ENCODE measurements at regions not wholly inside any gene's neighbourhood (a gene's known extent, or its start where the extent isn't known, plus 50 kb on each side); places are given as distances from the start of the nearest gene placed in this dataset.

DNA sequence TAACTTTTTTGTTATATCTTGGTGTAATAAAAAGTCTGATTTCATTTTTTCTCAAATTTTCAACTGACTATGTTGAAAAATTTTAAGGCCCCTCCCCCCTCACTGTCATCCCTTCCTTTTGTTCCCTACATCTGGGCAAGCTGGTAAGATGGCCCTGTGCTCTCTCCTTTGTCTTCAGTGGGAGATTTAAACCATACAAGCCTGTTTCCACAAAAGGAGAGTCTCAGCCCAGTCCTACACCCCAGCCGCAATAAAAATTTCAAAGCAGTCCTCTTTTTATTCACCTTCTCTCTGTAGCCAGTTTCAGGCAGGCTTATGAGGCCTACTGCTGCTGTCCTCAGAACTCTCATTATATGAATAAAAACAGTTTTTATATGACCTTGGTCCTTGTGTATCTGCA lies 630.5 kb downstream of the CBLN2 start:
- TF ChIP-seq, protein P1, sequence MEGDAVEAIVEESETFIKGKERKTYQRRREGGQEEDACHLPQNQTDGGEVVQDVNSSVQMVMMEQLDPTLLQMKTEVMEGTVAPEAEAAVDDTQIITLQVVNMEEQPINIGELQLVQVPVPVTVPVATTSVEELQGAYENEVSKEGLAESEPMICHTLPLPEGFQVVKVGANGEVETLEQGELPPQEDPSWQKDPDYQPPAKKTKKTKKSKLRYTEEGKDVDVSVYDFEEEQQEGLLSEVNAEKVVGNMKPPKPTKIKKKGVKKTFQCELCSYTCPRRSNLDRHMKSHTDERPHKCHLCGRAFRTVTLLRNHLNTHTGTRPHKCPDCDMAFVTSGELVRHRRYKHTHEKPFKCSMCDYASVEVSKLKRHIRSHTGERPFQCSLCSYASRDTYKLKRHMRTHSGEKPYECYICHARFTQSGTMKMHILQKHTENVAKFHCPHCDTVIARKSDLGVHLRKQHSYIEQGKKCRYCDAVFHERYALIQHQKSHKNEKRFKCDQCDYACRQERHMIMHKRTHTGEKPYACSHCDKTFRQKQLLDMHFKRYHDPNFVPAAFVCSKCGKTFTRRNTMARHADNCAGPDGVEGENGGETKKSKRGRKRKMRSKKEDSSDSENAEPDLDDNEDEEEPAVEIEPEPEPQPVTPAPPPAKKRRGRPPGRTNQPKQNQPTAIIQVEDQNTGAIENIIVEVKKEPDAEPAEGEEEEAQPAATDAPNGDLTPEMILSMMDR (IDR thresholded peaks at IDR 0.05): no peak
- TF ChIP-seq POLR2AphosphoS5 (IDR thresholded peaks at IDR 0.05; ENCODE audit: insufficient read depth in 1 of 2, low read depth in 1 of 2): no peak
